HCT116 (cell line): ENCODE measurements at regions not wholly inside any gene's neighbourhood (a gene's known extent, or its start where the extent isn't known, plus 50 kb on each side); places are given as distances from the start of the nearest gene placed in this dataset.

ENCODE experiments used
- ATAC-seq: fragments of 200-7000 bp; cut with Tn5 transposase; 2 replicates; pipeline ENCODE4 v1.9.1; 2020; ENCODE audit warnings: mild to moderate bottlenecking, moderate library complexity
- BruUV-seq: library from RNA; stranded (reverse); fragments of 400-500 nt; replicated peaks from 2 replicates; lab custom pipeline; 2021; lab: Mats Ljungman, UMichigan
- CTCF ChIA-PET: fragments of 300-600 bp; sonication (Branson Sonifier 250); formaldehyde crosslinking; loops from one replicate; lab custom pipeline; 2021; ENCODE audit warnings: antibody characterized with exemption; lab: Charles Lee
- POLR2A ChIA-PET: fragments of 300-600, 350-600 bp; sonication (Branson Sonifier 250); formaldehyde crosslinking; loops from one replicate; lab custom pipeline; 2021; ENCODE audit warnings: antibody characterized with exemption; lab: Charles Lee
- RAD21 ChIA-PET, 2 experiments: fragments of 300-600 bp; sonication (Branson Sonifier 250); formaldehyde crosslinking; loops; one replicate each; lab custom pipeline; 2023; ENCODE audit warnings: low total read pairs in 2 of 2; ENCODE audit not compliant: uncharacterized antibody in 2 of 2, unreplicated experiment in 2 of 2, low non-redundant PET in 1 of 2; lab: Charles Lee
- DNase-seq: peaks from one replicate; pipeline ENCODE4 v3.0.0-alpha.2; 2010; ENCODE audit warnings: low read depth, low spot score
- H2AFZ ChIP-seq: fragments of 200-600 bp; shearing (Covaris generic), sonication (generic); 2 replicates; pipeline ENCODE4 v1.6.1; 2017; ENCODE audit warnings: low read depth, mixed run types, mixed read lengths, antibody characterized with exemption, low read length; ENCODE audit not compliant: poor library complexity, severe bottlenecking
- H3K27ac ChIP-seq: 2 replicates; pipeline ENCODE4 v1.5.1; 2012; ENCODE audit warnings: low read depth, low read length
- H3K27me3 ChIP-seq: fragments of 200-600 bp; sonication (generic); 2 replicates; pipeline ENCODE4 v1.6.1; 2016; ENCODE audit warnings: mixed run types, low read length, mixed read lengths; ENCODE audit not compliant: insufficient read depth
- H3K36me3 ChIP-seq, 2 experiments: fragments of 200-500 bp in 1 of 2; fragments of 200-600 bp in 1 of 2; sonication (Bioruptor generic) in 1 of 2; sonication (generic) in 1 of 2; 2 replicates each; pipeline versions ENCODE4 v1.5.1 to v1.6.1; 2014 to 2016; ENCODE audit warnings: low read length in 2 of 2, inconsistent platforms in 1 of 2, mixed read lengths in 1 of 2, mixed run types in 1 of 2; ENCODE audit not compliant: insufficient read depth in 2 of 2, control insufficient read depth in 1 of 2
- H3K4me1 ChIP-seq, 2 experiments: fragments of 200-600 bp in 1 of 2; sonication (generic) in 1 of 2; 2 replicates each; pipeline versions ENCODE4 v1.5.1 to v1.6.1; 2012 to 2017; ENCODE audit warnings: low read length in 2 of 2, inconsistent platforms in 1 of 2, mild to moderate bottlenecking in 1 of 2, mixed read lengths in 1 of 2, mixed run types in 1 of 2, moderate library complexity in 1 of 2; ENCODE audit not compliant: insufficient read depth in 2 of 2, control insufficient read depth in 1 of 2
- H3K4me2 ChIP-seq: fragments of 200-600 bp; sonication (generic); 2 replicates; pipeline ENCODE4 v1.6.1; 2017; ENCODE audit warnings: mixed run types, low read length, mixed read lengths
- H3K4me3 ChIP-seq, 2 experiments: fragments of 200-600 bp in 1 of 2; sonication (generic) in 1 of 2; replicated peaks in 1 of 2; 2 replicates each; pipeline ENCODE4 v1.5.1; 2011 to 2016; ENCODE audit warnings: low read length in 2 of 2, control low read depth in 1 of 2, low read depth in 1 of 2, mild to moderate bottlenecking in 1 of 2, mixed read lengths in 1 of 2, mixed run types in 1 of 2
- H3K79me2 ChIP-seq: fragments of 200-600 bp; sonication (generic); 2 replicates; pipeline ENCODE4 v1.6.1; 2017; ENCODE audit warnings: mild to moderate bottlenecking, mixed run types, low read length, moderate library complexity, mixed read lengths; ENCODE audit not compliant: insufficient read depth
- H3K9ac ChIP-seq: fragments of 200-600 bp; sonication (generic); 2 replicates; pipeline ENCODE4 v1.6.1; 2016; ENCODE audit warnings: low read length, mixed read lengths
- H3K9me2 ChIP-seq: fragments of 200-600 bp; sonication (generic), shearing (Covaris generic); 2 replicates; pipeline ENCODE4 v1.6.1; 2017; ENCODE audit warnings: mixed run types, mild to moderate bottlenecking, moderate library complexity; ENCODE audit not compliant: insufficient read depth
- H3K9me3 ChIP-seq, 2 experiments: fragments of 200-500 bp in 1 of 2; fragments of 200-600 bp in 1 of 2; sonication (Bioruptor generic) in 1 of 2; sonication (generic) in 1 of 2; 2 replicates each; pipeline ENCODE4 v1.6.1; 2014 to 2017; ENCODE audit warnings: low read length in 2 of 2, mixed read lengths in 2 of 2, inconsistent platforms in 1 of 2, low read depth in 1 of 2, mild to moderate bottlenecking in 1 of 2, mixed run types in 1 of 2, moderate library complexity in 1 of 2; ENCODE audit not compliant: control insufficient read depth in 1 of 2, insufficient read depth in 1 of 2
- H4K20me1 ChIP-seq: fragments of 200-600 bp; sonication (generic), shearing (Covaris generic); 2 replicates; pipeline ENCODE4 v1.6.1; 2017; ENCODE audit warnings: mixed run types, mild to moderate bottlenecking, moderate library complexity; ENCODE audit not compliant: insufficient read depth
- ATF3 ChIP-seq: IDR thresholded peaks from 2 replicates; pipeline ENCODE4 v1.6.1; 2012
- CBX3 ChIP-seq: IDR thresholded peaks from 2 replicates; pipeline ENCODE4 v1.6.1; 2012; ENCODE audit warnings: low read depth
- CEBPB ChIP-seq: IDR thresholded peaks from 2 replicates; pipeline ENCODE4 v1.6.1; 2012; ENCODE audit warnings: low read depth
- EZH2 ChIP-seq: fragments of 200-600 bp; sonication (generic); IDR thresholded peaks from 2 replicates; pipeline ENCODE4 v1.6.1; 2017; ENCODE audit warnings: antibody characterized with exemption, mixed run types
- EZH2phosphoT487 ChIP-seq: fragments of 200-600 bp; IDR thresholded peaks from 2 replicates; pipeline ENCODE4 v1.6.1; 2018; ENCODE audit warnings: antibody characterized with exemption, borderline replicate concordance
- FOSL1 ChIP-seq: IDR thresholded peaks from 2 replicates; pipeline ENCODE4 v1.6.1; 2012; ENCODE audit warnings: low read depth
- JUND ChIP-seq: IDR thresholded peaks from 2 replicates; pipeline ENCODE4 v1.6.1; 2012
- MAX ChIP-seq: IDR thresholded peaks from 2 replicates; pipeline ENCODE4 v1.6.1; 2012
- POLR2A ChIP-seq: IDR thresholded peaks from 2 replicates; pipeline ENCODE4 v1.7.0; 2011; ENCODE audit warnings: borderline replicate concordance; ENCODE audit not compliant: insufficient read depth, insufficient read length; ENCODE audit errors: extremely low read depth
- POLR2AphosphoS5 ChIP-seq: IDR thresholded peaks from 2 replicates; pipeline ENCODE4 v1.6.1; 2011; ENCODE audit warnings: mild to moderate bottlenecking, low read depth, low read length, moderate library complexity
- REST ChIP-seq: IDR thresholded peaks from 2 replicates; pipeline ENCODE4 v1.6.1; 2012; ENCODE audit warnings: low read depth
- SIN3A ChIP-seq: IDR thresholded peaks from 2 replicates; pipeline ENCODE4 v1.6.1; 2012; ENCODE audit warnings: low read depth
- SP1 ChIP-seq: IDR thresholded peaks from 2 replicates; pipeline ENCODE4 v1.6.1; 2012; ENCODE audit warnings: low read depth
- TCF7L2 ChIP-seq: IDR thresholded peaks from 2 replicates; pipeline ENCODE4 v1.7.0; 2011; ENCODE audit warnings: borderline replicate concordance, inconsistent platforms; ENCODE audit not compliant: insufficient read depth, insufficient read length; ENCODE audit errors: extremely low read depth
- ZFX ChIP-seq: fragments of 450-650 bp; IDR thresholded peaks from 2 replicates; pipeline ENCODE4 v1.6.1; 2017
- intact Hi-C: fragments of 100-400 bp; cut with micrococcal nuclease; formaldehyde crosslinking; loops from 2 replicates; pipeline ENCODE4 v1.10.0; 2022

- Histone ChIP-seq H3K79me2 (no peaks in the 10 kb centered on the region), H3K4me1 (no peaks in the 10 kb centered on the region), H3K4me2 (no peak overlapping the region), H3K36me3 (no peaks in the 10 kb centered on the region), H3K9me3 (no peaks in the 10 kb centered on the region), H3K4me3 (no peak overlapping the region), H2AFZ (no peak overlapping the region), H3K9me2 (no peaks in the 10 kb centered on the region), H4K20me1 (no peaks in the 10 kb centered on the region), H3K27ac (no peak overlapping the region), H3K27me3 (no peaks in the 10 kb centered on the region), H3K9ac (no peak overlapping the region)
- ChIA-PET CTCF (no interaction called here), POLR2A (no interaction called here), RAD21 (no interaction called here)
- DNase-seq, result no peak
- no peak for ATAC-seq
- TF ChIP-seq ZFX (no peak), SIN3A (no peak), REST (no peak), EZH2 (no peak)
- intact Hi-C loops, result no loop called here
- BruUV-seq, result no TSS peak
Measured at GRCh38 chrX:8030361-8030760, 103.1 kb upstream of the PNPLA4 start.

GRCh38 chrX:8027827-8028226 lies 100.6 kb upstream of the PNPLA4 start:
- Histone ChIP-seq H3K4me2 (no peak overlapping the region), H3K79me2 (no peaks in the 10 kb centered on the region), H3K9me3 (no peaks in the 10 kb centered on the region), H4K20me1 (no peaks in the 10 kb centered on the region), H3K27ac (no peak overlapping the region), H3K9ac (no peak overlapping the region), H3K4me1 (no peaks in the 10 kb centered on the region), H3K4me3 (no peak overlapping the region), H3K36me3 (no peaks in the 10 kb centered on the region), H3K27me3 (no peaks in the 10 kb centered on the region), H3K9me2 (no peaks in the 10 kb centered on the region), H2AFZ (no peak overlapping the region)
- BruUV-seq, result no TSS peak
- ATAC-seq (no peak), DNase-seq (no peak)
- no peak for TF ChIP-seq SIN3A
- no peak for TF ChIP-seq POLR2A
- no peak for TF ChIP-seq MAX
- TF ChIP-seq FOSL1, result no peak
- TF ChIP-seq POLR2AphosphoS5, result no peak
- TF ChIP-seq JUND, result no peak
- no peak for TF ChIP-seq ATF3
- TF ChIP-seq ZFX, result no peak
- no peak for TF ChIP-seq REST
- TF ChIP-seq SP1, result no peak
- TF ChIP-seq EZH2phosphoT487, result no peak
- no peak for TF ChIP-seq EZH2
- no peak for TF ChIP-seq CBX3
- TF ChIP-seq TCF7L2, result no peak
- TF ChIP-seq CEBPB, result no peak
- ChIA-PET POLR2A (no interaction called here), CTCF (no interaction called here), RAD21 (no interaction called here)
- intact Hi-C loops, result no loop called here
